Spleen (tissue), 11 donors: ENCODE measurements at regions not wholly inside any gene's neighbourhood (a gene's known extent, or its start where the extent isn't known, plus 50 kb on each side); places are given as distances from the start of the nearest gene placed in this dataset.

ENCODE experiments used
- DNase-seq: peaks from one replicate; pipeline ENCODE4 v3.0.0-alpha.2; 2020
- H3K27ac ChIP-seq, 8 donors: fragments of 200-600 bp; sonication (generic) in 7 of 8; 1 replicate in 4 of 8; 2 replicates in 4 of 8; pipeline versions ENCODE4 v1.5.0 to v1.8.0; 2016 to 2021; ENCODE audit warnings: inconsistent platforms in 4 of 8, mild to moderate bottlenecking in 4 of 8, moderate library complexity in 1 of 8
- H3K27me3 ChIP-seq, 7 donors: fragments of 200-600 bp; sonication (generic) in 6 of 7; replicated peaks in 1 of 7; 1 replicate in 4 of 7; 2 replicates in 3 of 7; pipeline versions ENCODE4 v1.5.0 to v1.8.0; 2016 to 2021; ENCODE audit warnings: inconsistent platforms in 3 of 7, mild to moderate bottlenecking in 1 of 7
- H3K36me3 ChIP-seq, 6 donors: fragments of 200-600 bp; sonication (generic) in 5 of 6; 1 replicate in 4 of 6; 2 replicates in 2 of 6; pipeline versions ENCODE4 v1.5.0 to v1.8.0; 2016 to 2021; ENCODE audit warnings: inconsistent platforms in 2 of 6
- H3K4me1 ChIP-seq, 6 donors: fragments of 200-600 bp; sonication (generic) in 5 of 6; 1 replicate in 3 of 6; 2 replicates in 3 of 6; pipeline versions ENCODE4 v1.5.0 to v1.8.0; 2016 to 2021; ENCODE audit warnings: inconsistent platforms in 3 of 6
- H3K4me3 ChIP-seq, 8 donors: fragments of 200-600 bp; sonication (generic) in 7 of 8; 1 replicate in 4 of 8; 2 replicates in 4 of 8; pipeline versions ENCODE4 v1.5.0 to v1.8.0; 2016 to 2021; ENCODE audit warnings: inconsistent platforms in 4 of 8, mild to moderate bottlenecking in 4 of 8, moderate library complexity in 2 of 8
- H3K9me3 ChIP-seq, 8 donors: fragments of 200-600 bp; sonication (generic) in 7 of 8; 1 replicate in 4 of 8; 2 replicates in 4 of 8; pipeline versions ENCODE4 v1.5.0 to v1.8.0; 2016 to 2021; ENCODE audit warnings: inconsistent platforms in 4 of 8
- POLR2A ChIP-seq, 3 donors: fragments of 450-650 bp; IDR thresholded peaks; one replicate each; pipeline ENCODE4 v1.5.1; 2017; ENCODE audit warnings: antibody characterized with exemption in 3 of 3, mild to moderate bottlenecking in 1 of 3
- POLR2AphosphoS5 ChIP-seq, 3 donors: sonication (generic); formaldehyde crosslinking; IDR thresholded peaks; one replicate each; pipeline ENCODE4 v1.5.1; 2017; ENCODE audit warnings: antibody characterized with exemption in 3 of 3
- WGBS, 5 donors: extraction: QIAGEN DNeasy Blood & Tissue Kit in 3 of 5; methylation state at CpG; one replicate each; pipeline versions ENCODE4 v1.1.5 to v1.1.7; 2013 to 2018; 5-methylcytosine and 5-hydroxymethylcytosine counted together
- intact Hi-C: fragments of 100-400 bp; cut with DNase I; formaldehyde crosslinking; loops from one replicate; pipeline ENCODE4 v1.15.0; 2023; ENCODE audit warnings: low total_unique reads
- TF ChIP-seq, protein P1 (sequence below), 11 experiments: fragments of 200-600 bp in 7 of 11; fragments of 450-650 bp in 4 of 11; sonication (generic) in 4 of 11; IDR thresholded peaks in 8 of 11; conservative IDR thresholded peaks in 3 of 11; 1 replicate in 7 of 11; 2 replicates in 4 of 11; pipeline versions ENCODE4 v1.4.0 to v1.8.0; 2016 to 2021; ENCODE audit warnings: antibody characterized with exemption in 11 of 11, inconsistent platforms in 4 of 11, mild to moderate bottlenecking in 1 of 11
- donor health status: healthy with polysubstance abuse.
- donor health status: DM: no; HTN: no; CAD: no; lungs with moderate emphysema.
- donor health status: DM: no; HTN: no; CAD: no.
- donor health status: Bipolar disorder and iron deficiency.
- donor health status: healthy.
- donor health status: DM: no; HTN: no; CAD: no.
- donor health status: DM: yes; HTN: yes; CAD: no.

DNA sequence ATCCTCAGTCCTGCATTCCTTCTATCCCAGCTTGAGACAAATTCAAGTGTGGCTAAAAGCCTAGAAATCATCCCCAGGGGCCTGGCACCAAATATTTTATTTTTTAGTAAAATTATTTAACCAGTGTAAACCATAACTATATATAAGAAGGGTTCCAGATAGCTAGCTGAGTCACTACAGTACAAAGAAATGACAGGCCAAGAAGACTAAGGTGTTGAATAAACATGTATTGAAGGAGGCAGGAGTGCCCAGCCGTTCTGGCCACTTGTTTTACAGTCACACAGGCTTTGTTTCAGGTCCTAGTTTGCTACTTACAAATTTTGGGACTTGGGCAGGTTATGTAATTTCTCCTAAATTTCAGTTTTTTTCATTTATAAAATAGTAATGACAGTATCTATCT lies 225.9 kb upstream of the PITX2 start:
- no peaks in the 10 kb centered on the region for H3K4me1 ChIP-seq
- TF ChIP-seq, protein P1, sequence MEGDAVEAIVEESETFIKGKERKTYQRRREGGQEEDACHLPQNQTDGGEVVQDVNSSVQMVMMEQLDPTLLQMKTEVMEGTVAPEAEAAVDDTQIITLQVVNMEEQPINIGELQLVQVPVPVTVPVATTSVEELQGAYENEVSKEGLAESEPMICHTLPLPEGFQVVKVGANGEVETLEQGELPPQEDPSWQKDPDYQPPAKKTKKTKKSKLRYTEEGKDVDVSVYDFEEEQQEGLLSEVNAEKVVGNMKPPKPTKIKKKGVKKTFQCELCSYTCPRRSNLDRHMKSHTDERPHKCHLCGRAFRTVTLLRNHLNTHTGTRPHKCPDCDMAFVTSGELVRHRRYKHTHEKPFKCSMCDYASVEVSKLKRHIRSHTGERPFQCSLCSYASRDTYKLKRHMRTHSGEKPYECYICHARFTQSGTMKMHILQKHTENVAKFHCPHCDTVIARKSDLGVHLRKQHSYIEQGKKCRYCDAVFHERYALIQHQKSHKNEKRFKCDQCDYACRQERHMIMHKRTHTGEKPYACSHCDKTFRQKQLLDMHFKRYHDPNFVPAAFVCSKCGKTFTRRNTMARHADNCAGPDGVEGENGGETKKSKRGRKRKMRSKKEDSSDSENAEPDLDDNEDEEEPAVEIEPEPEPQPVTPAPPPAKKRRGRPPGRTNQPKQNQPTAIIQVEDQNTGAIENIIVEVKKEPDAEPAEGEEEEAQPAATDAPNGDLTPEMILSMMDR (IDR thresholded peaks at IDR 0.05 in 8 of 11, conservative IDR thresholded peaks at IDR 0.05 in 3 of 11): no peak
- TF ChIP-seq POLR2AphosphoS5 (IDR thresholded peaks at IDR 0.05) (no peak), POLR2A (IDR thresholded peaks at IDR 0.05) (no peak)
- intact Hi-C loops: no loop called here
- WGBS, 5 donors: 34 to 75% (median 46%) methylated on average over 1 of the region's 1 CpG
- DNase-seq: no peak
- no peak overlapping the region for H3K27ac ChIP-seq
- no peaks in the 10 kb centered on the region for H3K9me3 ChIP-seq
- H3K27me3 ChIP-seq: no peaks in the 10 kb centered on the region
- H3K4me3 ChIP-seq: no peak overlapping the region
- H3K36me3 ChIP-seq: no peaks in the 10 kb centered on the region

DNA sequence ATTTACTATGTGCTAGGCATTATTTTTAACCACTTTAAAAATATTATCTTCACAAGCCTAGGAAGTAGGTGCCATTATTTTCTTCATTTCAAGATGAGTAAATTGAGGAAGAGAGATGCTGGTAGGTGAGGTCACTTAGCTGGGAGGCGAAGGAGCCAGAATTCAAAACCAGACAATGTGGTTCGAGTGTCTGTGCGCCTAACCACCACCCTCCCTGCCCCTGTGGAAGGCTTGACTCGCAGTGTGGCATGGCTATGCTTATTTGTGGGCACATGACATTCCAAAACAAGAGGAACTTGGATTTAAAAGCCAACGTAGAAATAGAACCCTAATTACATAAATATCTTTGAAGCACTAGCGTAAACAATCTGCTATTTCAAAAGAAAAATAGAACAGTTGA lies 226.6 kb upstream of the PITX2 start:
- TF ChIP-seq POLR2A (IDR thresholded peaks at IDR 0.05): no peak
- no peak for TF ChIP-seq POLR2AphosphoS5 (IDR thresholded peaks at IDR 0.05)
- TF ChIP-seq, protein P1 (IDR thresholded peaks at IDR 0.05 in 8 of 11, conservative IDR thresholded peaks at IDR 0.05 in 3 of 11): no peak
- 70 to 77% (median 74%) methylated on average over 6 of the region's 6 CpGs for WGBS, 5 donors

DNA sequence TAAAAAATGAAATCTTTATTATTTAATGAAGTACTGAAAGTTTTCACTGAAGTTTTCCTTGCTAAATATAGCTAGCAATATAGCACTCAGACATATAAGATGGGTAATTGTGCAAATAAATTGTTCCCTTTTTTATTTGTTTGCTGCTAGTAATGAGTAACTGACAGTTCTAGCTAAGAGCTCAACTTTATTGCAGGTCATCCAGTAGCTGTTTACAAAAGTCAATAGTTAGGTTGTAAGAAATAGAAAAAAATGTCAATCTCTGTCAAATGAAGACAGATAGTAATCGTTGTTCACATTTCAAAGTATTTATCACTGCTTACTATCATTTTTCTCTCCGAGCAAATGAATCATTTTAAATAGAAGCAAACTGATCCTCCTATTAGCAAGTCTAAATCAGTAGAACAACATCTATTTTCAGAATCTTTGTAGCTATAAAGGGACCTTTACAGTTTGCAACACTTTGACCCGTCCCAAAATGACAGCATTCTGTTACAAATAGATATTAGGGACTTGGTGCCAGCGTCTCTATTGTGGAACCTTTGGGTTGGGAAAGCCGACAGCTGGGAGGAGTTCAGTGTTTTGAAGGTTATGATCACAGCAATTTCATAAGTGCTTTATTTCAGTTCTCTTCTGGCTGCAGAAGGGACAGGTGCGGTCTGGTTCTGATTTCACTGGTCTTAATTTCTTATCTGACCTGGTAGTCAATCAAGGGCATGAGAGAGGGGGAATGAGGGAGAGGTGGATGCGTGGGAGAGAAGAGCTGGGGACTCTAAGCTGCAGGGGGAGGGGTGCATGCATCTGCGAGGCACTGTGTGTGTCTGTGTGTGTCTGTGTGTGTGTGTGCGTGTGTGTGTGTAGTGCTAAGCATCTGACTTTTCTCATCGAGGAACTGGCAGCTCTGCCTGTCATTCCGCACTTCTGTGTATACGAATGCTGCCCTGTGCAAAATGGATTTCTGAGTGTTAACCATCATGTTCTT lies 227.9 kb upstream of the PITX2 start:
- no peaks in the 10 kb centered on the region for H3K9me3 ChIP-seq
- intact Hi-C loops: no loop called here
- H3K27ac ChIP-seq: no peak overlapping the region
- H3K4me1 ChIP-seq: no peaks in the 10 kb centered on the region
- no peak for TF ChIP-seq POLR2A (IDR thresholded peaks at IDR 0.05)
- TF ChIP-seq, protein P1 (IDR thresholded peaks at IDR 0.05 in 8 of 11, conservative IDR thresholded peaks at IDR 0.05 in 3 of 11): no peak
- TF ChIP-seq POLR2AphosphoS5 (IDR thresholded peaks at IDR 0.05): no peak
- WGBS, 5 donors: 51 to 62% (median 54%) methylated on average over 12 of the region's 12 CpGs
- no peak overlapping the region for H3K4me3 ChIP-seq
- DNase-seq: no peak
- H3K27me3 ChIP-seq: no peaks in the 10 kb centered on the region
- no peaks in the 10 kb centered on the region for H3K36me3 ChIP-seq

More for the DNA sequence above, 226.6 kb upstream of the PITX2 start:
- Histone ChIP-seq H3K27me3 (no peaks in the 10 kb centered on the region), H3K27ac (no peak overlapping the region), H3K4me1 (no peaks in the 10 kb centered on the region), H3K9me3 (no peaks in the 10 kb centered on the region), H3K4me3 (no peak overlapping the region), H3K36me3 (no peaks in the 10 kb centered on the region)
- DNase-seq: no peak
- intact Hi-C loops: no loop called here

DNA sequence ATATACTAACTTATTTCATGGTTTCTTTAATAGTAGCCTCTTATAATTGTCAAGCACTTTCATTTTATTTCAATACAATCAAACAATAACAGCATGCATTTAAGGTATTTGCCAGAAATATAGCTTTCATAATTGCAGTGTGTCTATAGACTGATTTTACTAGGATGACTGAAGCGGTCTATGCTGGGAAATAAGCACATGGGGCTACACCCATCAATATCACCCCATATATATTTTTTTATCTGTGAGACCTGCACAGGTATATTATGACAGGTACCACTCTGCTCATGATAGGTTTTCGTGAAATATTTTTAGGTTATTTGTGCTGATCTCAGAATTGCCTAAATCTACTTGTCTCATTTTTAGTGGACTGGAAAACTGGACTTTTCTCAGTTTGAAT lies 229.1 kb upstream of the PITX2 start:
- intact Hi-C loops: no loop called here
- H3K4me1 ChIP-seq: no peaks in the 10 kb centered on the region
- 79 to 93% (median 89%) methylated on average over 2 of the region's 2 CpGs for WGBS, 5 donors
- H3K27me3 ChIP-seq: no peaks in the 10 kb centered on the region
- TF ChIP-seq POLR2AphosphoS5 (IDR thresholded peaks at IDR 0.05): no peak
- TF ChIP-seq POLR2A (IDR thresholded peaks at IDR 0.05): no peak
- TF ChIP-seq, protein P1 (IDR thresholded peaks at IDR 0.05 in 8 of 11, conservative IDR thresholded peaks at IDR 0.05 in 3 of 11): no peak
- no peak for DNase-seq
- no peaks in the 10 kb centered on the region for H3K36me3 ChIP-seq
- no peak overlapping the region for H3K27ac ChIP-seq
- no peak overlapping the region for H3K4me3 ChIP-seq
- no peaks in the 10 kb centered on the region for H3K9me3 ChIP-seq
